Fibroblast of upper back skin (primary cell): ENCODE measurements at regions not wholly inside any gene's neighbourhood (a gene's known extent, or its start where the extent isn't known, plus 50 kb on each side); places are given as distances from the start of the nearest gene placed in this dataset.
"Not testable (repeated sequence)": the region's sequence is repeated elsewhere in the genome, so short reads cannot be mapped to it uniquely, and the experiment has no call there.

Experiments used
- DNase-seq: peaks from one replicate; pipeline ENCODE4 v3.0.0-alpha.2; 2013

DNA sequence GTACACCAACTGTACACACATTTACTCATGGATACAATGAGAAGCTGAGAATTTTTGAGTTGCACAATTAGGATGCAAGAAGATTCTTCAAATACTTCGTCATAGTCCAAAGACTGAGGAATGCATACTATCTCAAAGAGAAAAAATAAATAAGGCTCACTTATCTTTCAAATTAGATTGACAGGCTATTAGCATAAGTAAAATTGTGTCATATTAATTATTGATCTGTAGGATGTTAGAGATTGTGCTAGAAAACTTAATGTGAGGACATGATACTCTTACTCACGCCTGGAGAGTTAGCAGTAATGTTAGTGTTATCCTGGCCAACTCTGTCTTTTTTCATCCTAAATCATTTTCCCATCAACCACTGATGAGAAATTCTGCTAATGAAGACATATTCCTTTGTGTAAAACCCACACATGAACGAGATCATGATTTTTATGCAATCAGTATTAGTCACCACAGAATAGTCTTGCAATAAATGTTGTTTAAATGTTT is 659.0 kb downstream of the LTN1 start:
- DNase-seq, result peak; percentile 62

DNA sequence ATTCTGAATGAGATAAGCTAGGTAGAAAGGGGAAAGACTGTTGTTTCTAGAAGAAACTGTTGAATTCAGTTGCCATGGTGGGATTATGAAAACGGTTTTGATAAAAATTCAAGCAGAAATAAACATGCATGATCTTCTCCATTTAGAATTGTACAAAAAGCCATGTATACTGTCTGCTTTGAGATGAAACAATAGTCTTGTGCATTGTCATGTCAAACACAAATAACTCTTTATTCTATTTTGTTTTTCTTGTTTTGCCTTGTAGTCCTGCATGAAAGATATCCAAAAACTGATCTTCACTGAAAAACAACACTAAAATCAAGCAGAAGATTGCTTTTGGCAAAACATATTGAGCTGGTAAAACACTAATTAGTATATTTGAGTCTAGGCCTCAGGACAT is 659.9 kb downstream of the LTN1 start:
- DNase-seq, result no peak

DNA sequence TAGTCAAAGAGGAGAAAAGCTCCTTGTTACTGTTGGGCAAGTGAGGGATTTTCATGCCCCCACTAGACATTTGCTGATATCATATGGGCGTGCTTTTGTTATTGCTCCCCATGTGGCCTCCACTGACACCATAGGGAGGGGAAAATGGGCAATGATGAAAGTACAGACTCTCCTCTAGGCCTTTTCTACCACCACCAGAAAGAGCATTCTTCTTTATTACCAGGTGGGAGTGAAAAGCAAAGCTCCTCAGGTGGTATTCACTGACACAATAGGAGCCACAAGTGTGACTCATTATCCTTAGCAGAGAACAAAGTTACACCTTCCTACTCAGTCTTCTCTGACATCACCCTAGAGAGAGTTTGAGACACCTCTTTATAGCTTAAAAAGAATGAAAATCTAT is 667.1 kb downstream of the LTN1 start:
- DNase-seq, result no peak

DNA sequence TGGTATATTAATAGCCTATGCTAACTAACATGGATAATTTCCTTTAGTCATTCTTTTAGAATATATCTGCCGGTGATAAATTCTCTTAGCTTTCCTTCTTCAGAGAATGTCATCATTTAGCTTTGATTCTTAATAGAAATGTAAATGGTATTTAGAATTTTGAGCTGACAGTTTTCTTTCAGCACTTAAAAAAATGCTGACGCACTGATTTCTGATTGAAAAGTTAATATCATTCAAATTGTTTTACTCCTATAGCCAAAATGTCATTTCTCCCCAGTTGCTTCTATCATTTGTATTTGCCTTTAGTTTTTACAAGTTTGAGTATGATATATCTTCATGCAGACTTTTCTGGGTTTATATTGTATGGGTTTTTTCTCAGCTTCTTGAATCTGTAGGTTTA is 668.0 kb downstream of the LTN1 start:
- no peak for DNase-seq

DNA sequence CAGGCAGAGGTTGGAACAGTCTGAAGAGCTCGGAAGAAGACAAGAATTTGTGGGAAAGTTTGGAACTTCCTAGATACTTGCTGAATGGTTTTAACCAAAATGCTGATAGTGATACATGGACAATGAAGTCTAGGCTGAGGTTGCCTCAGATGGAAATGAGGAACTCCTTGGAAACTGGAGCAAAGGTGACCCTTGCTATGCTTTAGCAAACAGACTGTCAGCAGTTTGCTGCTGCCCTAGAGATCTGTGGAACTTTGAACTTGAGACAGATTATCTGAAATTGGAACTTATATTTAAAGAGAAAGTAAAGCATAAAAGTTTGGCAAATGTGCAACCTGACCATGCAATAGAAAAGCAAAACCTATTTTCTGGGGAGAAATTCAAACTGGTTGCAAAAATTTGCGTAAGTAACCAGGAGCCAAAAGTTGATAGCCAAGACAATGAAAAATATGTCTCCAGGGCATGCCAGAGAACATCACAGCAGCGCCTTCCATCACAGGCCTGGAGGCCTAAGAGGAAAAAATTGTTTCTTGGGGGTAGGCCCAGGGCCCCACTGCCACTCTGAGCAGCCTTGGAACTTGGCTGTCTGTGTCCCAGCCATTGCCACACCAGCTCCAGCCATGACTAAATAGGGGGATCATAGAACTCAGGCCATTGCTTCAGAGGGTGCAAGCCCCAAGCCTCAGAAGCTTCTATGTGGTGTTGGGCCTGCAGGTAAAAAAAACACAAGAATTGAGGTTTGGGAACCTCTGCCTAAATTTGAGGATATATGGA is 675.3 kb downstream of the LTN1 start:
- no peak for DNase-seq

DNA sequence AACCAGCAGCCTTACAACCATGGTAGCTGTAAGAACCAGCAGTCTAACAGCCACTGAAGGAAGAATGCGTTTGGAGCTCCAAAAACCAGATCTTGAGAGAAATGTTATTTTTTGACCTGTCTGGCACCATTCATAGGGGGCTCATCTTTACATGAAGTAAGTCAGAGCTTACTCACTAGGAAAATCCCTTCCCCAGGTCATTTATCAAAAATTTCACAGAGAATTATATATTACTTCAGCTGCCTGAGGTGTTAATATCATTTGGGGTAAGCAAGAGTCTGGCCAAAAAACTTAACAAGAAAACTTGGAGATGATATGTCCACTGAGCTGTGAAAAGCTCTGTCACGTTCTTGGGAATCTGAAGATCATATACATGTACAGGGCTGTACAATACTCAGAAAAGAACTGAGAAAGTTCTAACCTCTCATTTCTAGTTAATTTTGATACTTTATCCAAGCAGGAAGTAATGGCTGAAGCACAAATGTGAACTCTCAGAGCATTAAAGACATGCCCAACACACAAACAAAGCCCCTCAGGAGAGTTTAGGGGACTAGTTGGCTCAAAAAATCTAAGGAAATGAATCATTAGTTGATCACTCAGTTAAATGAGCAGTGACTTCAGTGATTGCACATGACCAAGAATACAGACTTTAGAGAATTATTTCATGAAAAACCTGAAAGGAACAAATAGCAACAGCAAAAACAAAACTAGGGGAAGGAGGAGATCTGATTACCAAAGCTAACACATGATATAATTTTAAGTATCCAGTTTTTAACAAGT is 681.1 kb downstream of the LTN1 start:
- no peak for DNase-seq

DNA sequence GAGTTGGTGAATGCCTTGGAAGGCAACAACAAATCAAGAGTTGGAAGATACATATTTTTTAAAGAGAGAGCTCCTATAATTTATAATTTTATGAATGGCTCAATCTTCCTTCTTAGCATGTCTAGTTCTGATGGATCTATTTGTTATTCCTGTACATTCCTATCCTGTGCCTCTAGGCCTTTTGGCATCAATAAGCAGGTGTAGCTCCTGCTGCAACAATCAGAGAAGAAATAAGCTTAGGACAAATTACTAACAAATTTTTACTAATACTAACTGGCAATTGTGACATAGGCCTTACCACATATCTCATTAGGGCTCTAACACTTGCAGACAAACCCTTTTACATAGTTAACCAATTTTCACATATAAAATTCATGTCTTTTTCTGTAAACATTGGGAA is 682.0 kb downstream of the LTN1 start:
- DNase-seq, result no peak

DNA sequence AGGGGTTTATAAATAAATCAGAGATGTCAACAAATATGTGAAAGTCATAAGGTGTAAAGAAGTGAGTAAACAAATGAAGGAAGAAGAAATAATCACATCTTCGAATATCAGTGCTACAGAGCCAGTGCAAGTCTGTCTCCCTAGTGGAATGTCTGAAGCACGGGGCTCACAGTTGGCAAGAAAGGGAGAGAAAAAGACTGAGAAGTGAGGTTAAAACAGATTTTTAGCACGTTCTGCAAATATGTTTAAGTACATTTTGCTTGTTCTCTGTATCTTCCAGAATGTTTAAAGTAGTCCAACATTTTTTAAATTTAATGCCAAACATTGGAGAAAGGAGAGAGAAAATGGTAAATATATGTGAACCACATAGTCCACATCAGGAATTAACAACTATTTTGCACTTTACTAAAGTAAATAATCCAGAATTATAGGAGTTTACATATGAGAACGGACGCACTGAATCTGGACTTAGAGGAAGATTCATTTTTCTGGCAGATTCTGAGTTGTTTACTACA is 682.4 kb downstream of the LTN1 start:
- DNase-seq, result no peak

DNA sequence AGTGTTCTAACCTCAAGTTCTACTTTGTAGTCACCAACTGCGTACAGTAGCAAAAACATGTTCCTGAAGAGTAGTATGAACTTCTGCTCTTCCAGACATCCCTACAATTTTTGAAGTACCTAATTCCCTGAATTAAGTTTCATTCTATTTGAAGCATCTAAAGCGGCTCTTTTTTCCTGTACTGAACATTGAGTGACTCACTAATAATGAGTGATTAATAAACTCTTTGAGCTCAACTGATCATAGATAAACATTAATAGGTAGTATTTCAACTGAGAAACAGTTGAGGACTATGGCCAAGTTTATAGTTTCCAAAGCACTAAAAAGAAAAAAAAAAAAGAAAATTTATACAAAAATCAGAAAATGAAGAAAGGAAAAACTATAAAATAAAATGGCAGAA is 683.1 kb downstream of the LTN1 start:
- DNase-seq, result no peak

DNA sequence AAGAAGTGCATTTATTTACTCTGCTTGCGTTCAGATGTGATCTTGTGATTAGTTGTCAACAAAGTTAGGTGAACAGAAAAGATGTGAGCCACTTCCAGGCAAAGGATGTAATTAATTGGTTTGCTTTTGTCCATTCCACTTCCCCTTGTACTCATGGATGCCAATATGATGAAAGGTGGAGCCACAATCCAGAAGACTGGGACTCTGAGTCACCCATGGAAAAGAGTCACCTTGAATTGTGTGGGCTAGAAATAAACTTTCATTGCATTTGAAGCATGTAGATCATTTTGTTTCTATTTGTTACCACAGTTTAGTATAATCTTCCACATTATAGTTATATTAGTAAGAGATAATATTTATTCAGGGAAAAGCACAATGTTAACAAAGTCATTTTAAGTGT is 684.2 kb downstream of the LTN1 start:
- DNase-seq, result peak; percentile 48

DNA sequence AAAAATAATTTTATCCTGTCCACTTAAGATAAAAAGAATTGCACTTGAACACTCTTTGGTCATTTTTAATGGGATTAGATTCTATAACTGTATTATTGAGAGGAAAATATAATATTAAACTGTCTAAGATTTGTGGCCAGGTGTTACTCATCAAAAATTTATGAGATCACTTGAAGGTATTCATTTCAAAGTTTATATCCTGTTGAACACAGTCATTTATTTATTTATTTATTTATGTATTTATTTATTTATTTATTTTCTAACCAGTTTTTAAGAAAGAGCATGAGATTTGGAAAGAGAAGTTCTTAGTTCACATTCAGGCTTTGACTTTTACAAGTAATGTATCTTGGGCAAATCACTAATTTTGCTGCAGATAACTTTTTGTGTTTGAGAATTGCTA is 692.7 kb downstream of the LTN1 start:
- DNase-seq, result no peak

DNA sequence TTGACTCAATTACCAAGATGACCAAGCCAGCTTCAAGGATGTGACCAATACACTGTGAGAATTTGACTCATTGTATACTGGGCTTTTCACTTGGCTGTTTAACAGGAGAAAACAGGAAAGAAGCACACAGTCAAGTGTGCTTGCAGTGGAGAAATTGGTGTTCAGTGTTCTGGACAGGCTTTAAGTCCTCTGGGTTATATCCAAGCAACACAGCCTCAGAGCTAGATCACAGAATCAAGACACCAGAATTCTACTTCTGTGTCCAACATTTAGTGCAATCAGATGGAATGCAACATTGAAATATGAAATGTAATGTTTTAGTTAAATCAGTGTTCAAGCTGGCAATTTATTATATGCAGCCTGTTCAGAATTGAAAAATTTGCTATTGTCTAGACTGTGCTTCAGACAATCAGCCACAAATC is 694.4 kb downstream of the LTN1 start:
- peak; percentile 80 for DNase-seq

DNA sequence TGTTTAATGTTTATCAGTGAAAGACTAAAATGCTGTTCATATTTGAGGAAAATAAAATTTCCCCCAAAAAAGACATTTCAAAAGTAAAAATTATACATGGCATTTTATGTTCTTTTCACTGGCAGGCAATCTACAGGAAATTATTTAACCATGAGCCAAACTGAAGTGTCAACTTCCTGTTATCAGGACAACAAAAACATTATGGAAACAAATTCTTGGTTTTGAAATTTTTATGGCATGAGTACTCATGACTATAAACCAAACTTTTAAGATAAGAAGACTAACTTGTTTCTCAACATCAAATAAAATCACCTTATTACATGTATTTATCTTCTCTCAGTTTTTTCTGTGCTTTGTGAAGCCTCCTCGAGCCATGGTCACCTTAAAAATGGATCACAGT is 698.6 kb downstream of the LTN1 start:
- no peak for DNase-seq

DNA sequence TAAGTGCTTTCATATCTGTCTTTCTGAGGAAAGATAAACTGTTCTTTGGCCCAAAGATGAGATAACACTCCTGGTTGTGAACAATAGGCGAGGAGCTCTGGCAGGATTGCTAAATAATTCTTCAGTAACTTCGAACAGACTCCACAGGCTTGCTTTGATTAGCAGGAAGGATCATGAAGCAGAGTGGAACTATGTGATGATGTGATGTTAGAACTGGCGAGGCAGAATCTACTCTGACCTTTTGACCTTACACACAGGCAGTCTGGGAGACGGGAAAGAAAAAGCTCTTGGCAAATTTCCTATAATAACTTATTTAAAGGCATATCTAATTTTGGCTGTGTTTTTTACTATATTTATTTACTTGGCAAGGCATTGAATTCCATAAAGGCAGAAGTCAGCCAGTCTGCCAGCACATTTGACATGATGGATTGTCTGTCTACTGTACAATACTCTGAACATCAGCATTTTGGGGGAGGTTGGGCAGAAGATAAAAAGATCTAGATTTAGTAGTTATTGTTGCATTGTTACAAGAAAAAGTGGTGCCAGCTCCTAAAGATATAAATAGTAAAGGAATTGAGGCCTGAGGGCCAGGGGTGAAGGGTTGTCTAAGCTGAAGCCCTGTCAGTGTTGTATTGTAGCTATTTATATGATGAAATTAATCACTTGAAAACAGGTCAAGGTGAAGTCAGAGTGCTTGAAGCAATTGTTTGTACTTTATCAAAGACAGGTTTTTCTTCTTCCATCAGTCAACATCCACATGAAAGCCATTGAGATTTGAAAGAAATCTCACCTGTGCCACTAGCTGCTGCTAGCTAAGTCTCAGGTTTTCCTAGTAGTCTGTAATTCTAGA is 708.8 kb downstream of the LTN1 start:
- peak; percentile 96 for DNase-seq

DNA sequence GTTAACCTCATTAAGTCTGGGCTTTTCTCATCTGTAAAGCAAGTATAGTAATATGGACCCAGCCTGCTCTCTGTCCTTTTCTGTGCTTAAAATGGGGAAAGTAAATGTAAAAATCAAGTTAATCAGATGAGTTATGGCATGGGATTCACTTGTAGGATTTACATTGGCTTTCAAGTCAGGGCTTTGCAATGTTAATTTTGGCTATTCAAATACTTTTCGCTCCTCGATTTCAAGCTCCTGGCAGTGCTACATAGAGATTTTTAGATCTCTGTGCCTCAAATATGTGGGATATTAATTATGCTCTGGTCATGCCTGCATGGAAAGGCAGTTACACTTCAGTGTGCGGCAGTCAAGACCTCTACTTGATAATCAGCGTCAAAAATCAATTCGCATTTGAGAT is 709.8 kb downstream of the LTN1 start:
- no peak for DNase-seq

DNA sequence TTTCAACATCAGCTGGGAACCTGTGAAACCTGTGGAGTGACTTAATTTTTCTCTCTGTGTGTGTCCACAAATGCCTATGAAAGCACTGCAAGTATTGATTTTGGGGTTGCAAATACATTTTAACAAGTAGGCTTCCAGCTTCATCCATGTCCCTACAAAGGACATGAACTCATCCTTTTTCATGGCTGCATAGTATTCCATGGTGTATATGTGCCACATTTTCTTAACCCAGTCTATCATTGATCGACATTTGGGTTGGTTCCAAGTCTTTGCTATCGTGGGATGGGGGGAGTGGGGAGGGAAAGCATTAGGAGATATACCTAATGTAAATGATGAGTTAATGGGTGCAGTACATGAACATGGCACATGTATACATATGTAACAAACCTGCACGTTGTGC is 711.3 kb downstream of the LTN1 start:
- DNase-seq, result not testable (repeated sequence)

DNA sequence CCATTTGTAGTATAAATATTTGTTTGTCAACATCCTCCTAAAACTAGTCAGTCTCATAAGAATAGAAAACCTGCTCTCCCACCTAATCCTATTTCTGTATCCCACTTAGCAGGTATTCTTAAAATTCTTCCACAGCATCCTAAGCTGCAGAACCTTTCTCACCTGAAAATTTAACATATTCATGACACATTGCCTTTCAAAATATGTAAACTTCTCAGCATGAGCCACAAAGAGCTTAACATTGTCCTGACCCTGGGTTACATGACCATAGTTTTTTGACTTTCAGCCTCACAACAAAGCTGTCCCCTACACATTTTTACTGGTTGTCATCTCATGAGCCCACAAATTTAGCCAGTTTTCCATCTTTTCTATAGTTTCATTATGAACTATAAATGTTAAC is 712.1 kb downstream of the LTN1 start:
- DNase-seq, result no peak

DNA sequence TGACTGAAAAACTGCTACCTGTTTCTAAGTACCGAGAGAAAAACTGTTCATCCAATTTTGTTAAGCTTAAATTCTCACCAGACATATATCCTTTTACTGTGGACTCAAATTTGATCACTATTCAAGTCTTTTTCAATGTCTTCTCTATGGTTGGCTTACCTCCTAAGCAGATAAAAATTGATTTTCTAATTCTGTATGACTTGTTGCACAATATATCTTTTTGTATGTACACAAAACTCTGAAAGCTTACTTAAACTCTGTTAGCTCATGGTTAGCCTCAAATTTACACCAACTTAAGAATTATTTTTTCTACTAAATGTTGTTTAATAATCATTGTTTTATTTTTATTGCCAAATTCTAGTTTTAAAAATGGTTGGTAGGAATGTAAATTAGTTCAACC is 715.4 kb downstream of the LTN1 start:
- no peak for DNase-seq

DNA sequence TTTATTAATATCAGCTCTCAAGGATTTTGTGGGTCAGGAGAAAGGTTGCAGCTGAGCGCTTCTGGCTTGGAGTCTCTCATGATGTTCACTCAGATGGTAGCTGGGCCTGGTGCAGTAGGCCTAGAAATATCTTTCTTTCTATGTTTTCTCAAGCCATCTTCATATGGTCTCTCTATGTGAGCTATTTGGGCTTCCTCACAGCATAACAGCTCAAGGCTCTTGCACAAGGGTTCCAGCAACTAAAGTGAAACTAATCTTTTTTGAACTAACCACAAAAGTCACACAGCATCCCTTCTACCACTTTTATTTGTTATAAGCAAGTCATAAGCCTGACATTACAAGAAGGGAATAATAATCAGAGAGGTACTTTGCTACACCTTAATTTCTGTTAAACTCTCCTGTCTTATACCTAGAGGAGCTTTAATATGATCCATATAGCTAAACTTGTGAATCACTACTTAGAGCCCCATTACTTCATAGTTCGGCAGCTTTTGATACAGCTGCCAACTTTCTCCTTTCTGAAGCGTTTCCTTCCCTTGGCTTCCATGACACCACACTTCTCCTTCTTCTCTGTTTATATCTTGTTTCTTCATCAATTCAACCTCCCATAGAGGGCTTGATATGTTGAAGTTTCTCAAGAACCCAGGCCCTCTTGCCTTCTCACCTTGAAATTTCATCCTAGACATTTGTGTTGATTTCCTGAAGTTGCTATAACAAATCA is 720.2 kb downstream of the LTN1 start:
- peak; percentile 31 for DNase-seq

DNA sequence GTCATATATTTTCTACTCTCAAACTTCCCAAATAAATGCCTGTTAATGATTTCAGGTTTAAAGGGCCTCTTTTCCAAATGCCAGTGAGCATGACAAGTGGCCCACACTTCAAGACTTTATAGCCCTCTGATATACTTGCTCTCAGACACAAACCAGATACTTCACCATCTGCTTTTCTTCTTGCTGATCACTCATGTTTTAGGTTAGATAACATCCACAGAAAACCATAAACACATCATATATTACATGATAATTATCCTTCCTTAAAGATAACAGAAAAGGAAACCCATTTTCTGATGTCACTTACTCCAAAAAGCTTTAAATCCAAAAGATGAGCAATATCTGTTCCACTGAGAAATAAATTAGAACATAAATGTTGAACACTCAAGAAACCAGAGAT is 723.5 kb downstream of the LTN1 start:
- no peak for DNase-seq

DNA sequence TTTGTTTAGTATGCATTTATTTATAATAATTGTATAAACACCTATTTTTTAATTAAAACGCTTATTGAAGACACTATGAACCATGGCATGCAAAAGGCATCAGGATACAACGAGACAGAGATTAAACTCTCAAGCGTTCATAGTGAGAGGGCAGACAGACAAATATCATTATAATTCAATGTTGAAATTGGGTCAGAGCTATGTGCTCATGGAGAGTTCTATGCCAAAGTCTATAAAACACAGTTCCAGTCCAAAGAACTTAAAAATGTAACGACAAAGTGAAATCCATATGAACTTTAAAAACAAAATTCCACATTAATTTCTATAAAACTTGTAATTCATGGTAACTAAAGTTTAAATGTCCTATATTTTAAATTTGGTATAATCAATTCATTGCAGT is 724.0 kb downstream of the LTN1 start:
- DNase-seq, result no peak

DNA sequence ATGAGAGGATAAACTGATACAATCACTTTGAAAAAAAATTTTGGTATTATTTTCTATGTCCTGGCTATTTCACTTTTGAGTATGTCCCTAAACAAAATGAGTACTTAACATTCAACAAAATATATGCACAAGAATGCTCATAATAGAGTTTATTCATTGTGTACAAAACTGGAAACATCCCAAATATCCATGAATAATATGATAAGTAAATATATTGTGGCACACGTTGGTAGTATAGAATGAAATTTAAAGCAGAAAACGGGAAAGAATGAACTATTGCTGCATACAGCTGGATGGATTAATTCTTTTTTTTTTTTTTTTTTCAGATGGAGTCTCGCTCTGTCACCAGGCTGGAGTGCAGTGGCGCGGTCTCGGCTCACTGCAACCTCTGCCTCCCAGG is 725.2 kb downstream of the LTN1 start:
- DNase-seq, result no peak

DNA sequence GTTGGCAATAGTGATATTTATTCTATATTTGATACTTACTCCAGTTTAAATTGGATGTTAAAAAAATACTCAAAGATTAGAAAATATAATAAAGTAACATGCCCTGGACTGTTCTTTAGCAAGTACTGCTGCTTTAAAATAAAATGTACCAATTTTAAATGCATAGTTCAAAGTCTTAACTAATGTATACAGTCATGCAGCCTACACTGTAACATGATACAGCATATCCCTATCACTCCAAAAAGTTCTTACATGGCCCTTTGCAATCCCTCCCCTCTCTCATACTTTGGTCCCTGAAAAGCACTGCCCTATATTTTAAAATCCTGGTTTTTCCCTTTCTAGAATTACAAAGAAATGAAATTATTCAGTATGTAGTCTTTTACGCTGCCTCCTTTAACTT is 726.6 kb downstream of the LTN1 start:
- no peak for DNase-seq
